Cerebellar cortex (tissue), 1 donor: ENCODE measurements at regions not wholly inside any gene's neighbourhood (a gene's known extent, or its start where the extent isn't known, plus 50 kb on each side); places are given as distances from the start of the nearest gene placed in this dataset.

Experiments used
- DNase-seq: peaks from one replicate; pipeline ENCODE4 v3.0.0-alpha.2; 2015; ENCODE audit warnings: low spot score

DNA sequence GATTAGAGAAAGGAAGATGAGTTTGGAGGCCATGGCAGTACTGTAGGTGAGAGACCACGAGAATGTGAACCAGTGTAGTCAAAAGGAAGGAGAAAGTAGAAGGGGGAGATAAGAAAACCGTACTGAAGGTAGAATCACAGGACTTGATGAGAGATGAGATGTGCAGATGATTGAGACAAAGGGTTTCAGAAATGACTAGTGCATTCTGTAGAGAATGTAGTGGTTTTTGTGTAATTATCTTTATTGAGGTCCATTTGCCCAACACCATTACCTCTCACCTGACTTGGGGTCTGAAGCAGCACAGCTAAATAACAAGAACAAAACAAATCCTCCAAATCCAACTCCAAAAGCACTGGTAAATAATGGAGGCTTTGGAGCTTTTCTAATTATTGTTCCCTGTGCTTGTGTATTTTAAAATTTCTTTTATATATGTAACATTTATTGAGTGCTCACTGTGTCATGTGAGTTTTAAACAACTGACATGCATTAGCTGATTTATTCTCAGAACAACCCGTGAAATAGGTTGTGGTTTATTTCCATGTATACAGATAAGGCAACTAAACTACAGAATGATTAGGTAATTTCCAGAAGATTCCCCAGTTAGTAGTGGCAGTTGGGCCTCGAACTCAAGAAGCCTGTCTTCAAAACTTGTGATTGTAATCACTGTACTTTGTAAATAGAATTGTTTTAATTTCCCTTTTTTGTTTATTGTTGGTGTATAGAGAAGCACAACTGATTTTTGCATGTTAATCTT lies 390.0 kb downstream of the AEBP2 start:
- no peak for DNase-seq

DNA sequence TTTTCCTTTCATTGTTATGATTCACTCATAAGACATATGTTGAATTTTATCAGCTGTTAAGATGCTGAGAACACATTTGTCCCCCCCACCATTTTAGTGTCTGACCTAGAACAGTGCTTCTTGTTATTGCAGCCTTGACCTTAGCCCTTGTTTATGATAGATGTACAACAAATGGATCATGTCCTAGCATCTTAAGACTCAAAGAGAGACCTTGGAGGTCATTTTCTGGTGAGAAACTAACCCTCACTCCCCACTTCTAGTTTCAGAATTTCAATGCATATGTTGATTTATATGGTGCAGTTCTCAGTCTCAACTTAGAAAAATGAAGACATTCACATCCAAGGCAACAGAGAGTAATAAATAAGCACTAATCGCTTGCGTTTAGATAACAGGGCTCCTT lies 391.2 kb downstream of the AEBP2 start:
- DNase-seq, result no peak

DNA sequence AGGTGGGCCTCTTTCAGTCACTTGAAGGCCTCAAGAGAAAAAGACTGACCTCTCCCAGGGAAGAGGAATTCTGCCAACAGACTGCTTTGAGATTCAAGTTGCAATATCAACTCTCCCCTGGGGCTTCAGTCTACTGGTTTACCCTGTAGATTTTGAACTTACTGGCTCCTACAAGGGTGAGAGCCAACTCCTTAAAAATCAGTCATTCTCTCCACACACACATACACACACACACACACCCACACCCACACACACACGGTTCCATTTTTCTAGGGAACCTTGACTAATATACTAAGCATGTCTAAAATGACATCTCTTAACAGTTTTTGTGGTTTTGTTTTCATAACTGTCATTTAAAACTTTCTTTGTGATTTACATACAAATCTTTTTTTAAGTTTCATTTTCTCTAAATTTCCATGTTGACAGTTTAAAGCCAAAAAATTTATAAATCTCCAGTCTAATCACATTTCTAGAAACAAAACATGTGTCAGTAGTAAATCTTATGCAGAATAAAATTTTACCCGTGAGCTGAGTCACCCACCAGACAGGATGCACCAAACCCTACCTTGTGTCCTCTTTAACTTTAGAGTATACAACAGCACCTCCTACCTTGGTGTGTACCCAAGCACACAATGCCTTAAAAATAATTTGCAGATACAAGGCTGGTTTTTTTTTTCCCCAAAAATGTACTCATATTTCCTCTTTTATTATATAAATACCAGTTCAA lies 394.6 kb downstream of the AEBP2 start:
- DNase-seq, result no peak

DNA sequence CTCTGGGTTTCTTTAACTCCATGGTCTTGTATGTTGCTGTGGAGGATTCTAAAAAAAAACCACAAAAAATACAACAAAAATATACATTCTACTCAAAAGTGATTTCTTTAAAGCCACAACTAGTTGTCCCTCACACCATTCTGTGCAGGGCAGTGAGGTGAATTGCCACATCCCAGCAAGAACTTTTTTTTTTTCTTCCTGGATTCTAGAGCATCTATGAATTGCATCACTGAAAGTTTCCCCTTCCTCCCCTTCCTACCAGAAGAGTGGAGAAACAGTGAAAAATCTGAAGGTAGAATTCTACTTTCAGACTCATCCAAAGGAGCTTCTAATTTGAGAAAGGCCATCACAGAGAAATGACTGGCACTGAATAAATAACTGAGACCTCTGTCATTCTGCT lies 395.3 kb downstream of the AEBP2 start:
- no peak for DNase-seq

DNA sequence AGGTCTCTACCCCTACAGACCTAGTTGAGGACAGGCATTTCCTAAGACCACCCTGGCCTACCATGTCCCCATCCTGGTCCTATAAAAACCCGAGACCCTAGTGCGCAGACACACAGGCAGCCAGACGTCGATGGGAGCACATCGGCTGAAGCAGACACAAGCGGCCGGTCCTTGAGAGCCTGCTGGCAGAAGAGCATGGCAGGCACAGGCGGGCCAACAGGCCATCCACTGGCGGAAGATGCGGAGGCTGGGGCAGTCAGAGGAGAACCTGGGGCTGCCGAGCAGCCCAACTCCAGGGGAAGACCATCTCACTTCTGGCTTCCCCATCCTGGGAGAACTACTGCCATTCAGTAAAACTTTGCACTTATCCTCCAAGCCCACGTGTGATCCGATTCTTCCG lies 396.8 kb downstream of the AEBP2 start:
- no peak for DNase-seq

DNA sequence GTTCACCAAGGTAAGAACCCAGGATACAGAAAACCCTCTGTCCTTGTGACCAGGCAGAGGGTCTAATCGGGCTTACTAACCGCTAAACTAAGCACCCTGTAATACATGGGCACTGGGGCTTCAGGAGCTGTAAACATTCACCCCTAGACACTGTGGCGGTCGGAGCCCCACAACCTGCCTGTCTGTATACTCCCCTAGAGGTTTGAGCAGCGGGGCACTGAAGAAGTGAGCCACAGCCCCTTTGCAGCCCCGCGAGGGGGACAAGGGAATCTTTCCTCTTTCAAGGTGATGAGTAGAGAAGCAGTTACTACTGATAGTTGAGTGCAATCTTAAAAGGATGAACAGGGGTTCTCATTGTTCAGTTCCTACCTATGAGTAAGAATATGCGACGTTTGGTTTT lies 397.2 kb downstream of the AEBP2 start:
- DNase-seq, result no peak

DNA sequence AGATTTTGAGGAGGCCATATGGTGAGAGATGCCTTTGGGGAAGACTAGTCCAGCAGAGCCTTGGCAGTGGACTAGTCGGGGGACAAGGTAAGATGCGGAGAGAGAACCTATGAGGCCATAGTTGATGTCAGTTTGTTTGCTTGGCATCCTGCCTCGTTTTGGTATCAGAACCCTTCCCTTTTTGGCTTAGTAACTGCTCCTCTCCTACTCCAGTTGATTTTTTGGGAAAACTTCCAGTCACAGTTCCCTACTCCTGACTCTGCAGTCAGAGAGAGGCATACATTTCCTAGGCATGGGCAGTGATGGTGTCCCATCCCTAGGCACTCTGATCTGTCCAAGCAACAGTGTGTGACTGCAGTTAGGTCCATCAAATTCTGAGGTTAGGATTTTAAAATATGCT lies 398.3 kb downstream of the AEBP2 start:
- DNase-seq, result no peak

DNA sequence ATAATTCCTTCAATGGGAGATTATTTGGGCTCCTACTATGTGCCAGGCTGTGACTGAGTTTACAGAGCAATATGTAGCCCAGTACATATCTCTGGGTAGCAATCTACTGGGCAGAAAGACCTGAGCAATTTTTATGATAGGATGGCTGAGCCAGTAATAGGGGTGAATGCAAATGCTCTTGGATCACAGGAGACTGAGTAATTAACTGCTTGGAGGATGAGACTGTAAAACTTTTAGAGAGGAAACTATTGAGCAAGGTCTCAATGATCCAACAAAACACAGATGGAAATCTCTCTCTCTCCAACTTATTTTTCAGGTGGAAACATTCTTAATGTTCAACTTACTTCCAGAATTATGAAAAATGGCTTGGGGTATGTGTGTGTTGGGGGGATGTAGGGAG lies 402.2 kb downstream of the AEBP2 start:
- no peak for DNase-seq

DNA sequence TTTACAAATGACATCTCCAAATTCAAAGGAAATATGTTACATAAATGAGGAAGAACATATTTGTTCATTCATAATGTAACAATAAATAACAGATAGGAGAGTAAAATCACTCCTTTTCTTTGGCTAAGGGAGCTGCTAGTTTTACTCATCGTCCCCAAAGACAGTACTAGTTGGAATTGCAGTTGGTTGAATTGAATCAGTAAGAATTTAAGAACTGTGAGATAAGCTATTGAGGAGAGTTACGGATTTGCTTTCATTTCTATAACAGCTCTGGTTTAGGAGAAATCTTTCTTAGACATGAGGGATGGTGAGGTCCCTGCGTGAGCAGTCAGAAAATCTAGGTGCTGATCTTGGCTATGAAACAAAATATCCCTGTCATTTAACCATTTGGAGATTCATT lies 402.8 kb downstream of the AEBP2 start:
- DNase-seq, result no peak

DNA sequence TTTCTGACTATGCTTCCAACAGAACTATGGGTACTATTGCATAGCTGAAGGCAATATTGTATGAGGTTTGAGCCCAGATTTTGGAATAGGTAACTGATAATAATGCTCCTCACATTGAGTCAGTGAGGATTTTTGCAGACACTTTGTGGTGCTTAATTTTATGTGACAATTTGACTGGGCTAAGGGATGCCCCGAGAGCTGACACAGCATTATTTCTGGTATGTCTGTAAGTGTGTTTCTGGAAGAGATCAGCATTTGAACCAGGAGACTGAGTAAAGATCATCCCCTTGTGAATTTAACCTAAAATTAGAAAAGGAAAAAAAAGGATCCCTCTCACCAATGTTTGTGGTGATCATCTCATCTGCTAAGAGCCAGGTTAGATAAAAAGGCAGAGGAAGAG lies 404.9 kb downstream of the AEBP2 start:
- no peak for DNase-seq

DNA sequence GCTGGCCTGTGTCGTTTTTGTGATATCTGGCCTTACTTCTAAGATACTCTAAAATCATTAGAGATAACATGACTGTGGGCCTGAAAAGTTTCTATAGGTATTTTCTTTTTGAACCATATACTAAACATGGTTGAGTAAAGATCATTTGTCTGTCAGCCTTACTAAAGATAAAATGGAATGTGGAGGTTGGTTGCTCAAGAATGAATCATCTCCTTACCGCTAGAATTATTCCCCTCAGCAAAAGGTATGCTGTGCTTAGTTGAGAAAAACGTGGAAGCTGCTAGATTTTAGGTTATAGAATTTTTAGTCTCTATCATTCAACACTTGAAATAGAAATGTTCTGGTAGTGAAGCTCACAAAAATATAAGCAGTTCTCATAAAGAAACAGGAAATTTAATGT lies 407.3 kb downstream of the AEBP2 start:
- DNase-seq, result no peak

DNA sequence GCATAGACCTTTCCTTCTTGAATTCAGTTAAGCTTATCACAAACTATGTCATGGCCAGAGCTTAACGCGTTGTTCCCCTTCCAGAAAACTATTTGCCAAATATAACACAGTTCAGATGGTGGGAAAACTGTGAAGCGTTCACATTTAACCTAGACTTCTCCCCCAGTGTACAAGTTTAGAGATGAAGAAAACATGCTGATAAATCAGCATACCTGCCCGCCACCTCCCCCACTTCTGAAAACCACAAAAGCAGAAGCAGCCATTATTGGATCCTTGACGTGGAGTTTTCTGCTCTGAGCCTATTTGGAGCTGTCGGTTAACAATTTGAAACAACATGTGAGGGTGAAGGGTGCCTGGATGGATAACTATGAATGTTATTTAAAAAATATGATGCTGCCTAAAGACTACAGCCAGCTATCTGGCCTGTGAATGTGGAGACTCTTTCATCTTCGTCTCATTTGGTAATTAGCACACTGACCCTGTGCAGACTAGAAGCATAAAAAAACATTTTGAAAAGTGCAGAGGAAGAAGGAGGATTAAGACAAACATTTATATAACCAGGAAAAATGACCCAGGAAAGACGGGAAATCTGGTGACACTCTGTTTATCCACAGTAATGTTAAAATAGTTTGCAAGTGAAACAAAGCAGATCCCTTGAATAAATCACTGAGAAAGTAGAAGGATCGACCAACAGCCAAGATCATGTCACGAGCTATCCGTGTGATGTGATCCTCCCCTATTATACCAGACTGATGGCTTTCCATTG lies 408.2 kb downstream of the AEBP2 start:
- DNase-seq, result no peak

DNA sequence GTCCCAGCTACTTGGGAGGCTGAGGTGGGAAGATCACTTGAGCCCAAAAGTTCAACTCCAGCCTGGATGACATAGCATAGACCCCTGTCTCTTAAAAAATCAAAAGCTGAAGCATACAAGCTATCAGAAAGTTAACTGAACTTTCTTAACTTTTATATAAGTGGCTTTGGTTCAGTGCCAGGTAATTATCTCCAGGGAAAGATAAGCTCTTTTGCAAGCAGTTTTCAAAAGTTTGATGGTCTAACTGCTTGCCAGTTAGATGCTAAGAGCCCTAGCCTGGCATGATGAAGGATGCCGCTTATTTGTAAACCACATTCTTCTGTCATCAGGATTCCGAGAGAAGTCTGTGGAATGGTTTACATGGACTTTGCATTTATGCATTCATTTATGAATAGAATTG lies 409.1 kb downstream of the AEBP2 start:
- DNase-seq, result no peak

DNA sequence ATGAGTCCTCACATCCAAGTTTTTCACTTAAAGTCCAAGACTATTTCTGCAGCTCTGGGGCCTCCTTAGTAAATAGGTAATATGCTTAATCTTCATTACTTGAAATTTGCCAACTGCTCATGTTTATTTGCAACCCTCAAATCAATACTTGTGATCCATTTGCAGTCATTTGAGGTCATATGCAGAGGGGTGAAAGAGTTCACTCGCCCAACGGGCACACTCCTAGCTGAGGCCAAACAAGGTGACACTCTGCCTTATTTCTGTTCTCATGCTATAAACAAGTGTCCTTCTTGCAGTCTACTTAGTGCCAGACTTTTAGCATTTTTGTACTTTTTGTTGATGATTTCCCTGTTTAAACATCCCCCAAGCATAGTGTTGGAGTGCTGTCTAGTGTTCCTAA lies 409.9 kb downstream of the AEBP2 start:
- no peak for DNase-seq

DNA sequence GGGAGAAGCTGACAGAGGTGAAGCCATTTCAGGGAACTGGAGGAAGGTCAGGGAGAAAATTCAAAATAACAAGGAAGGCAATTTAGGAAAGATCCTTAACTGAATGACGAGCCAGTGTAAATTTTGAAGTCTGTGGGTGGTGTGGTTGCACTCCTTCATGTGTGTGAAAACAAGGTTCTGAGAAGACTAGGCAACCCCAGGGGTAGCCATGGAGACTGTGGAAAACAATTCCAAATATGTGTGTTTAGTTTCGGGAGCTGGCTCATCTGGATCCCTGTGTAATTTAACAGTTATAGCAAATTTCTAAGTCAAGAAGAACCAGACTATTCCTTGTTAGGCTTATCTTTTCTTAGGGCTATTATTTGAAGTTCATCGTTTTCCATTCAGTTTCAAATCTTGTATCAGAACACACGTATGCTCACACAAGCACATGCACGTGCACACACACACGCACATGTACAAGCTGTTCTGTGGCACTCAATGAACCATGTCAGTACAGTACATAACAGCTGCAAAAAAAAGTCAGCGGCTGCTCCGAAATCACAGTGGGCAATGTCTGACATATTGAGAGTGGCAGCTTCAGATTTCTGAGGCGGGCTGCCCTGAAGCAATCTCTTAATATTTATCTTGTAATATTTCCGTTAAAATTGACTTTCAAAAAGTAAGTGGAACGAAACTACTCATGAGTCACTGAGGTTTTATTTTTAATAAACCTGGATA lies 411.2 kb downstream of the AEBP2 start:
- DNase-seq, result no peak

DNA sequence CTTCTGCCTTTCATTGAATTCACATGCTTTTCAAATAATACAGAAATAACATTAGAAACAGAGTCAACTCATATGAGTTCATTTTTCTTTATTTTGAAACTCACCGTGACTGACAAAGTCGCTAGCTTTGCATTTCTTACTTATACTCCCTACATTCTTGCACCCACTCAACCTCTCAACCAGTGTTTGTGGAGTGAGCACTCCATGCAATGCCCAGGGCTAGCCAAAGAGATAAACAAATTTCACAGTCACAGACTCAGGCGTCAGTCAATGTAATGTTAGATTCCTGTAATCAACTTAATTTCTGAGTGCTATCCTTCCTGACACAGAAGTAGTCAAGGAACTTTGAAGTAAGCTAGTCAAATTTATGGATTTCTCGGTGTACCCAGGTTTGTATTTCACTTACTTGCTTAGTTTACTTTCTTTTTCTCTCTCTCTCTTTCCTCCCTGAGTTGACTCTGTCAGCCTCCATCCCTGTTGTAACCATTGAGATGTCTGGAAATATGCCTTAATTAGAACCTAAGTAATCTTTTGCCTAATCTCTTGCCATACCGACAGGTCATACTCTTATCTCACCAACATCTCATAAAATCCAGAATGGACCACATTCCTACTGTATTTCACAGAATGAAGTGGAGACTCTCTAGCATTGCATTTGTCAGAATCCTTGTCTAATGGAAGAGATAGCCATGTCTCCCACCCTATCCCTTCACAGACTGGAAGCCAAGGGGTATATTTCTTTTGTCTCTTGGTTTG lies 413.0 kb downstream of the AEBP2 start:
- DNase-seq, result no peak

DNA sequence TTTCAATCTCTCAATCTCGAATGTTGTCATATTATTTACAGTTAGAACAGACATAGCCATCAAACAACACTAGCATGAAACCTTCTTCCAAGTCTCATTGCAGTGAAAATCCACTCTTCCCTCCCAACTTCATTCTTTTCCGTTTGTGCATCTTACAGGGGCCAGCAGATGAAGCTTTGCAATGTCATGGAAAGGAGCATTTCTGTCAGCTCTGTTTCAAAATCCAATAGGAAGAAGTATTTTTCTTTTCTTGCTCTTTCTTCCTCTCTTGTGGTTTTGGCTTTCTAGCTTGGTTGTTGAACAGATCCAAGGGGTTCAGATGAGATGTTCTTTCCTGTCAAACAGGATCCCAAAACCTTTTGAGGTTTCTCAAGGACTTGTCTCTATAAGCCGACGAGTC lies 416.6 kb downstream of the AEBP2 start:
- no peak for DNase-seq

DNA sequence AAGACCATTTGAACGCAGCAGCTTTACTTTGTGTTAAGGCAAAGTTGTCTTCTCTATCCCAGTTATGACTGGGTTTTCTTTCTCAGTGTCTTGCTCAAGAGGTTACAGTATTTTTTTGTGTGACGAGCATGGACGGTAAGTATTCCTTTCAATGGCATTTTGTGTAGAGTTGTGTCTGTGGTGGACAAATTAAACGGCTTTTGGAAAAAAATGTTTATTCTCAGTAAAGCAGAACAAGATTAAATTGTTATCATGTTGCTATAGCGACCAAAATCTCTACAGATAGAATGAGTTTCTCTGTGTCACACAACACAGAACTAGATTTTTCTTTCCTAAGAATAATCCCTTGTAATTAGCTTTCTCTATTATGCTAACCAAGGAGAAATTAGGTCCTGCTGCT lies 417.1 kb downstream of the AEBP2 start:
- DNase-seq, result no peak

DNA sequence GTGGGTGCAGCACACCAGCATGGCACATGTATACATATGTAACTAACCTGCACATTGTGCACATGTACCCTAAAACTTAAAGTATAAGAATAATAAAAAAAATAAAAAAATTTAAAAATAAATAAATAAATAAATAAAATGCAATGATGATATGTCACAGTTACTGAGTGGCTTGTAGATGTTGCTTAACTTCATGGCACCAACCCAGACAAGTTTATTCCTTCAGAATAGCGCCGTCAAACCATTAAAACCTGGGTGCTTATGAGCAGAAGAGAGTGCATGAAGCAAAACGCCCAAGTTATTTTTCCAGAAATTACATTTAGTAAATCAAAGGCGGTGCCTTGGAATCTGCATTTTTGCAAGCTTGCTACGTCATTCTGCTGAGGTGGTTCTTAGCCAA lies 417.9 kb downstream of the AEBP2 start:
- no peak for DNase-seq

DNA sequence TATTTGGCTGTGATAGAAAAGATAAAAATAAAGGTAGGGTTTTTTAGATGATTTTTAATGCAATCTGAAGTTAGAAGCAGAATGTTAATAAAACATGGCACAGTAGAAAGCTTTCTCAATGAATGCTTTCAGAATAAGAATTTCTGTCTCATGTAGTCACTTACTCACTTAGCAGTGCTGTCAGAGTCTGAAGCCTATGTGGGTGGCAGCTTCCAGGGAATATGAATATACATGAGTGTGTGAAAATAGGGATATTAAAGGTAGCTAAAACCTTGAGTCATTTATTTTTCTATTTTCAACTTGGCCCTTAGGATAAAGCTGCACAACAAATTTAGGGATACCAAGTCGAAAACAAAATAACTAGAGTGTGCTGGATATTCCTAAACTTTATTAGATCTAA lies 427.9 kb downstream of the AEBP2 start:
- DNase-seq, result no peak

DNA sequence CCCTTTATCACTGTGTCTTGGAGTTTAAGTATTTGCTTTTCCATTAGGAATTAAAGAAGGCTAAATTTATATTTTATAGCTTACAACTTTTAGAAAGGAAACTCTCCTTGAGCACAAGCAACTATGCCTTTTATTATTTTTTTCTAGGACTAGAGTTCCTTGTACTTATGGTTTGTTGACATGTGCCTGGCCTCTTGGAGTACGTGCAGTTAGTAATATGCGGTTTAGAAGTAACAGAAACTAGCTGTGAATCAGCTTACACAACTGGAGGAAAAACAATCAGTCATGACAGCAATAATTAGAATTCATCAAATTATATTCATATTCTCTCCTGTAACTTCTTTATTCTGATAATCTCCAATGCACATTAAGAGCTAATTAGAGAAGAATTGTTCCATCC lies 428.7 kb downstream of the AEBP2 start:
- no peak for DNase-seq

DNA sequence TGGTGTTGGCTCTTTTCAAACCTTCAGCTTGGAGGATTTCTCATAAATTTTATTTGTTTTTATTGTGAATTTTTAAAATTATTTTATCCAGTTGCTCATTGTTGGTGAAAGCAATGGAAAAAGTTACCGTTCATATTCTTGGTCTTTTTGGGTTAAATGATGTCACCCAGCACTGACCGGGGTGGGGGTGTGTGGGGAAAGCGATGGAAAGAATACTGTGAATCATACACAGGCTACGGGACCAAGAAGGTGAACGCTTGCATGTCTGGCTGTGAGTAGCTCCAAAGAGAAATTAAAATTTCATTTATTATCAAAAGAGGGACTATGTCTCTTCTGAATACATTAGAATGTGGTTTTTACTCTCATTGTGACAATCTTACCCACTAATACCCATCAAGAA lies 430.1 kb downstream of the AEBP2 start:
- no peak for DNase-seq
